ENCODE measurements at regions not wholly inside any gene's neighbourhood (a gene's known extent, or its start where the extent isn't known, plus 50 kb on each side); places are given as distances from the start of the nearest gene placed in this dataset.

- H3K27me3 Mint-ChIP-seq (ENCODE audit: insufficient read depth, unreplicated experiment): no peaks in the 10 kb centered on the region
- CTCF ChIA-PET: interaction anchor here (0.7 kb wide), 1 partner anchor 375 kb away, joined by 3 read pairs; no protein-coding TSS in a partner anchor
Observed at GRCh38 chr14:89640141-89640540, 223.1 kb upstream of the FOXN3 start.

GRCh38 chr14:89639687-89640086 is 222.7 kb upstream of the FOXN3 start:
- TF ChIP-seq CTCF (IDR thresholded peaks at IDR 0.05; ENCODE audit: unreplicated experiment): no peak
- Mint-ChIP-seq H3K4me3 (ENCODE audit: unreplicated experiment) (no peak overlapping the region), H3K27me3 (ENCODE audit: insufficient read depth, unreplicated experiment) (no peaks in the 10 kb centered on the region), H3K9me3 (ENCODE audit: unreplicated experiment) (no peaks in the 10 kb centered on the region), H3K36me3 (ENCODE audit: insufficient read depth, unreplicated experiment) (no peaks in the 10 kb centered on the region), H3K4me1 (ENCODE audit: insufficient read depth, unreplicated experiment) (no peaks in the 10 kb centered on the region), H3K27ac (ENCODE audit: low read depth, unreplicated experiment) (no peak overlapping the region)
- no TSS peak for BruUV-seq (replicated peaks)
- DNase-seq (ENCODE audit: unreplicated experiment): no peak
- intact Hi-C loops (cut with micrococcal nuclease): no loop called here
- ChIA-PET CTCF (no interaction called here), POLR2A (no interaction called here)

More at GRCh38 chr14:89640141-89640540, 223.1 kb upstream of the FOXN3 start:
- POLR2A ChIA-PET: no interaction called here
- Mint-ChIP-seq H3K4me1 (ENCODE audit: insufficient read depth, unreplicated experiment) (no peaks in the 10 kb centered on the region), H3K27ac (ENCODE audit: low read depth, unreplicated experiment) (no peak overlapping the region), H3K4me3 (ENCODE audit: unreplicated experiment) (no peak overlapping the region), H3K9me3 (ENCODE audit: unreplicated experiment) (no peaks in the 10 kb centered on the region), H3K36me3 (ENCODE audit: insufficient read depth, unreplicated experiment) (no peaks in the 10 kb centered on the region)
- TF ChIP-seq CTCF (IDR thresholded peaks at IDR 0.05; ENCODE audit: unreplicated experiment): no peak
- intact Hi-C loops (cut with micrococcal nuclease): no loop called here
- no TSS peak for BruUV-seq (replicated peaks)
- DNase-seq (ENCODE audit: unreplicated experiment): no peak

- POLR2A ChIA-PET: no interaction called here
- no peak for DNase-seq (ENCODE audit: unreplicated experiment)
- no peak overlapping the region for H3K27ac Mint-ChIP-seq (ENCODE audit: low read depth, unreplicated experiment)
- H3K4me1 Mint-ChIP-seq (ENCODE audit: insufficient read depth, unreplicated experiment): no peaks in the 10 kb centered on the region
- no peaks in the 10 kb centered on the region for H3K9me3 Mint-ChIP-seq (ENCODE audit: unreplicated experiment)
- no peaks in the 10 kb centered on the region for H3K36me3 Mint-ChIP-seq (ENCODE audit: insufficient read depth, unreplicated experiment)
- H3K4me3 Mint-ChIP-seq (ENCODE audit: unreplicated experiment): no peak overlapping the region
- H3K27me3 Mint-ChIP-seq (ENCODE audit: insufficient read depth, unreplicated experiment): no peaks in the 10 kb centered on the region
- intact Hi-C loops (cut with micrococcal nuclease): no loop called here
- CTCF ChIA-PET: interaction anchor here (0.6 to 0.9 kb wide), 2 partner anchors 9 to 699 kb away, joined by 3 to 8 read pairs; no protein-coding TSS in a partner anchor
- BruUV-seq (replicated peaks): no TSS peak
- no peak for TF ChIP-seq CTCF (IDR thresholded peaks at IDR 0.05; ENCODE audit: unreplicated experiment)
Observed at GRCh38 chr14:89638891-89639290, 221.9 kb upstream of the FOXN3 start.

- no peaks in the 10 kb centered on the region for H3K9me3 Mint-ChIP-seq (ENCODE audit: unreplicated experiment)
- H3K4me3 Mint-ChIP-seq (ENCODE audit: unreplicated experiment): no peak overlapping the region
- POLR2A ChIA-PET: no interaction called here
- no peak overlapping the region for H3K27ac Mint-ChIP-seq (ENCODE audit: low read depth, unreplicated experiment)
- no peaks in the 10 kb centered on the region for H3K4me1 Mint-ChIP-seq (ENCODE audit: insufficient read depth, unreplicated experiment)
- CTCF ChIA-PET: no interaction called here
- no peak for TF ChIP-seq CTCF (IDR thresholded peaks at IDR 0.05; ENCODE audit: unreplicated experiment)
- H3K36me3 Mint-ChIP-seq (ENCODE audit: insufficient read depth, unreplicated experiment): no peaks in the 10 kb centered on the region
- intact Hi-C loops (cut with micrococcal nuclease): no loop called here
- H3K27me3 Mint-ChIP-seq (ENCODE audit: insufficient read depth, unreplicated experiment): no peaks in the 10 kb centered on the region
- DNase-seq (ENCODE audit: unreplicated experiment): no peak
- no TSS peak for BruUV-seq (replicated peaks)
Observed at GRCh38 chr14:89637581-89637980, 220.5 kb upstream of the FOXN3 start.
